ENCODE measurements at regions not wholly inside any gene's neighbourhood (a gene's known extent, or its start where the extent isn't known, plus 50 kb on each side); places are given as distances from the start of the nearest gene placed in this dataset.

- TF ChIP-seq CTCF (IDR thresholded peaks at IDR 0.05) (no peak), REST (IDR thresholded peaks at IDR 0.05; ENCODE audit: insufficient read depth in 1 of 2, low read depth in 2 of 2, low read length in 1 of 2) (no peak), TCF7L2 (IDR thresholded peaks at IDR 0.05; ENCODE audit: low read depth, low read length) (no peak), POLR2AphosphoS5 (IDR thresholded peaks at IDR 0.05; ENCODE audit: low read depth, low read length) (no peak)
Measured at GRCh38 chrX:127037159-127037558, 217.6 kb downstream of the PRR32 start.
